ENCODE measurements at regions not wholly inside any gene's neighbourhood (a gene's known extent, or its start where the extent isn't known, plus 50 kb on each side); places are given as distances from the start of the nearest gene placed in this dataset.

- DNase-seq (ENCODE audit: low read depth in 2 of 2) = no peak
Measured at GRCh38 chr16:27681681-27682080, 131.7 kb downstream of the KATNIP start.

GRCh38 chr16:27684047-27684446, 134.1 kb downstream of the KATNIP start:
- DNase-seq (ENCODE audit: low read depth in 2 of 2) = no peak

DNA sequence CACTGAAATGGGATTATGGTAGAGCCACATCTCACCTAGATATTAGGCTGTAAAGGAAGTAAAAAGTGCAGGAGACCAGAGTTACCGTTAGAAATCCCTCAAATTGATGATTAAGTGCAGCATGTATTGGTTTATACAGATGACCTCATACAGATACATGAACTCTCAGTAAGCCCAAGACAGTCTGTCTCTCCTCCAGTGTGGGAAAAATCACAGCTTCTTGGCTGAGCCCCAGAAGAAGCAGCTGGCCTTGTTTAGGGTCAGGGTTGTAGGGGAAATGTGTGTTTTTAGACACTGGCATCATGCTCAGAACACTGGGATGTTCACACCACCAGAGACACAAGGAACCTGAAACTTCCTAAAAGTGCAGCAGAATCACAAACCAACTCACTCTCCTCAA, 135.9 kb downstream of the KATNIP start:
- DNase-seq (ENCODE audit: low read depth in 2 of 2) = no peak

DNA sequence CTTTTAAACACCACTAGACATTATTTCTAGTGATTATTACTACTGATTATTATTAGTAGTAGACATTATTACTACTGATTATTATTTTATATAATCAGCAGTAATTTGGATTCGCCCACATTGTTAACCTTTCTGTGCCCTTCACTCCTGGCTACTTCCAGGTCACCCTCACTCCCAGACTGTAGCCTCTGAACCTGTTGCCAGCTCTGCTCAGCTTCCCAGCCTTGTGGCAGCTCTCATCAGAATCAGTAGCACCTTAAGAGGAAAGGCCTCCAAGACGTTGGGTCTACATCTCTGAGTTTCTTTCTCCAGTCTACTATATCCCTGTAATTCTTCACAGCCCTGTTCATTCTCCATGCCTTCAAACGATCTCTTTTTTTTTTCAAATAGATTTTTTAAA, 137.0 kb downstream of the KATNIP start:
- no peak for DNase-seq (ENCODE audit: low read depth in 2 of 2)

GRCh38 chr16:27687605-27688004, 137.7 kb downstream of the KATNIP start:
- DNase-seq (ENCODE audit: low read depth in 2 of 2) = no peak

GRCh38 chr16:27689711-27690110, 139.8 kb downstream of the KATNIP start:
- no peak for DNase-seq (ENCODE audit: low read depth in 2 of 2)

DNA sequence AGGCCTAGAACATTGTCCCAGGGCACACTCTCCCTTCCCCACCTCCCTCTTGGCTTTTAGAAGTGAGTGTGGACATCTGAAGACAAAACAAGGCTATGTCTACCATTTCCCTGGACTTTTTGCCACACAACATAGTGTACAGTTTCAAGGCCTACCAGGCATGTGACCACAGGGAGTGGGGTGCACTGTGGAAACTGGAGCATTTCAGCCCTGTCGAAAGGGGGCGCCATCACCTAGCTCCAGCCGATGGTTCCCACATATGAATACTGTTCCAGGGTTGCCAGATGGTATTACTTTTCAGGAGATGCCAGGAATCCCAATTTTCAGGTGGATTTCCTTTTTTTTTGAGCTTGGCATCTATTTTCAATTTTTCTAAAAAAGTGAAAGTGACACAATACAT, 140.7 kb downstream of the KATNIP start:
- DNase-seq (ENCODE audit: low read depth in 2 of 2) = peak in 1 of 2 donors; percentile 3

- no peak for DNase-seq (ENCODE audit: low read depth in 2 of 2)
Measured at GRCh38 chr16:27691721-27692120, 141.8 kb downstream of the KATNIP start.

GRCh38 chr16:27692576-27692975, 142.6 kb downstream of the KATNIP start:
- DNase-seq (ENCODE audit: low read depth in 2 of 2) = no peak

DNA sequence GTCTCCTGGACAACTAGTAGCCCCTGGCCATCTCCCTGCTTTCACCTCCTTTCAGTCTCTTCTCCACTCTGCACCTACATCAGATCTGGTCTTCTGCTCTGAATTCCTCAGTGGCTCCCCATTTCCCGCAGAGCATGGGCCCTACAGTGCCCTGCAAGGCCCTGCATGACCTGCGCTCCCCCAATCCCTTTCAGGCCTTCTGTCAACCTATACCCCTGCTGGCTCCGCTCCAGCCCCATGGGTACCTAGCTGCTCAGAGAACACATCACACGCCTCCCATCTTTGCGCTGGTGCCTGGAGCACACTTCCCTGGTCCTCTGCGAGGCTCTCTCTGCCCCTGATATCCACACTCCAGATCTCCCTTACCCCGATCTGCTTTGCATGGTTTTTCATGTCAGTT, 145.2 kb downstream of the KATNIP start:
- DNase-seq (ENCODE audit: low read depth in 2 of 2) = no peak

GRCh38 chr16:27698266-27698665, 148.3 kb downstream of the KATNIP start:
- no peak for DNase-seq (ENCODE audit: low read depth in 2 of 2)

- DNase-seq (ENCODE audit: low read depth in 2 of 2) = no peak
Measured at GRCh38 chr16:27698746-27699145, 148.8 kb downstream of the KATNIP start.

DNA sequence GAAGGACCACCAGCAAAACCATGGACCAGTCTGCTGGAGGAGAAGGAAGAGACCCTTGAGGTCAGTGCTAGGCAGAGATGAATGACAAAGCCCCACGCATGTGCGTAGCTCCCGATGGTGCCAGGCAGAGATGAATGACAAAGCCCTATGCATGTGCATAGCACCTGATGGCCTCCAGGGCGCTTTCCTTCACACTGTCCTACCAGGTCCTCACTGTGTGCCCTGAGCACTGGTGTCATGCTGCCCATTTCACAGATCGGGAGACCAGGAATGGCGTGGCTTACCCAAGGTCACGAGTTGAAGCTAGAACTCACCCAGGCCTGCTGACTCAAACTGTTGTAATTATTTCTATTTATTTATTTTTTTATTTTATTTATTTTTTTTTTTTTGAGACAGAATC, 149.6 kb downstream of the KATNIP start:
- DNase-seq (ENCODE audit: low read depth in 2 of 2) = no peak

- no peak for DNase-seq (ENCODE audit: low read depth in 2 of 2)
Measured at GRCh38 chr16:27700304-27700995, 150.5 kb downstream of the KATNIP start.

GRCh38 chr16:27701381-27701780, 151.4 kb downstream of the KATNIP start:
- DNase-seq (ENCODE audit: low read depth in 2 of 2) = no peak

GRCh38 chr16:27703121-27703520, 153.2 kb downstream of the KATNIP start:
- no peak for DNase-seq (ENCODE audit: low read depth in 2 of 2)

DNA sequence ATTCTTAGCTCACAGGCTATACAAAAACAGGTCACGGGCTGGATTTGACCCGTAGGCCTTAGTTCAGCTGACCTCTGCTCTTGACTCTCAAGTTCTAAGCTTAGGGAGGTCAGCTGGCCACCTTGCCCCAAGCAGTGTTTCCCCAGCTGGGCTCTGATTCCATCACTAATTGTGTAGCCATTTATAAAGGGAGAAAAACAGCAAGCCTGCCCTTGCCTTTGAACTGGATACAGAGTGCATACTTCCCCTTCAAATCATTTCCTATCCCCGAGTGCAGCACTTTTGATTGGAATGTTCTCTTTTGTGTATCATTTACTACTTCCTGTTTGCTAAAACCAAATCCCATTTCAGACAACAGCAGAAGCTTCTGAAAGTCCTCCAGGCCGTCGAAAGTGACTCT, 153.6 kb downstream of the KATNIP start:
- DNase-seq (ENCODE audit: low read depth in 2 of 2) = no peak

GRCh38 chr16:27704252-27704651, 154.3 kb downstream of the KATNIP start:
- DNase-seq (ENCODE audit: low read depth in 2 of 2) = no peak

GRCh38 chr16:27706156-27706865, 156.4 kb downstream of the KATNIP start:
- no peak for DNase-seq (ENCODE audit: low read depth in 2 of 2)

DNA sequence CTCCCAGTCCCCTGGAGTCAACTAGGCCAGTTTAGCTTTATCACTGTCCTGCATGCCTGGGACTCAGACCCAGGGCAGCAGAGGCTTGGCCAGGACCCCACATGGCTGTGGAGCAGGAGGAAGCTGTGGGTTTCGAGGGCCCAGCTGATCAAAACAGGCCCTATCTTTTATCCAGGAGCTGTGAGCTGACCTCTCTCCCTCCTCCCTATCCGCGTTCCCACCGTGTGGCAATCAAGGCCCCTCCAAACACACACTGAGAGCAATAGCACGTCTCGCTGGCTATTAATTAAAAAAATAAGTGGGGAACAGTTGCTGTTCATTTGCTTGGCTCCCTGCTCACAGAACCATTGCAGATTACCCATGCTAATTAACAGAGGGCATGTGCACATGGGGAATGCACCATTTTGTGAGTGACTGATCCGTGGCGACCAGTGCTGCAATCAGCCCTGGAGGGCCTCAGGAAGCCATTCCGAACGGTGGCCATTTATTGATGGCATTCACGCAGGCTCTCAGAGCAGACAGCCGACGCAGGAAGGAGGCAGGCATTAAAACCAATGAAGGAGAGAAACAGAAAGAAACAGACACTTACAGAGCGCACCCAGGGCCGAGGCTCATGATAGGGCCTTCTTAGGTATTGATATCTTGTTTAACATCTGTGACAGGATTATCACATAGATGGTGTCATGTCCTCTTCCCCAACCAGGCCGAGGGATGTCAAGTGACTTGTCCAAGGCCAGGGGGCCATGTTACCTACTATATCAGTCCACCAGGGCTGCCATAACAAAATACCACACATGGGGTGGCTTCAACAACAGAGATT, 157.1 kb downstream of the KATNIP start:
- DNase-seq (ENCODE audit: low read depth in 2 of 2) = no peak

DNA sequence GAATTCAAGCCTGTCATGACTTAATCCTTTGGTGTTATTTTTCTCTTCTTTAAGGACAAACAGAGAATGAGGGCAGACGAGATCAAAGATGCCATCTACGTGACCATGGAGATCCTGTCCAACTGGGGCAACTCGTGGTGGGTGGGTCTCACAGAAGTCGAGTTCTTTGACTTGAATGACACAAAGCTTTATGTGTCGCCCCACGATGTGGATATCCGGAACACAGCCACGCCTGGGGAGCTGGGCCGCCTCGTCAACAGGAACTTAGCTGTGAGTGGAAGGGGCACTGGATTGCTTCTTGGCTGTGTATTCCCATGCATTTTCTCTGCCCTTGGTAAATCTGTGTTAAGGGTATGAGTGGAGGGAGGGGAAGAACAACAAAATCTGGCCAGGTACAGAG, 158.7 kb downstream of the KATNIP start:
- no peak for DNase-seq (ENCODE audit: low read depth in 2 of 2)

- no peak for DNase-seq (ENCODE audit: low read depth in 2 of 2)
Measured at GRCh38 chr16:27712251-27712711, 162.3 kb downstream of the KATNIP start.

DNA sequence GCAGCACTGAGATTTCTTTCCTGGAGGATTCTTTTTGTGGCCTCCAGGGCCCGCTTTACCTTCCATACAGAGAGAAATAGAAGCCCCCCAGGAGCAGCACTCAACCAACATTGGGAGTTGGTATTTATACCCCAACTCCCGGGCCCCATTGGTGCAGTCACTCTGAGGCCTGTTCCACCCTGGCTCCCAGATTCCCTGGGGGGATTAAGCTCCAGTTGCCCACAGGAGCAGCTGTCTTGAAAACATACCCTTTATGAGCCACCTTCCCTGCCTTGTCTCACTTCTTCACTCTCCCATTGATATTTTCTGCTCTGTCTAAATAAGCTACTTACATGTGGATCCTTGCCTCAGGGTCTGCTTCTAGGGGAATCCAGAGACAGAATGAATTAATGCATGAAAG, 167.8 kb downstream of the KATNIP start:
- DNase-seq (ENCODE audit: low read depth in 2 of 2) = no peak
